GM19452 (cell line): ENCODE measurements at regions not wholly inside any gene's neighbourhood (a gene's known extent, or its start where the extent isn't known, plus 50 kb on each side); places are given as distances from the start of the nearest gene placed in this dataset.
"Not testable (repeated sequence)": the region's sequence is repeated elsewhere in the genome, so short reads cannot be mapped to it uniquely, and the experiment has no call there.

Experiments used
- ATAC-seq: cut with Tn5 transposase; IDR thresholded peaks from one replicate; pipeline ENCODE4 v1.9.1; 2021; ENCODE audit not compliant: unreplicated experiment

DNA sequence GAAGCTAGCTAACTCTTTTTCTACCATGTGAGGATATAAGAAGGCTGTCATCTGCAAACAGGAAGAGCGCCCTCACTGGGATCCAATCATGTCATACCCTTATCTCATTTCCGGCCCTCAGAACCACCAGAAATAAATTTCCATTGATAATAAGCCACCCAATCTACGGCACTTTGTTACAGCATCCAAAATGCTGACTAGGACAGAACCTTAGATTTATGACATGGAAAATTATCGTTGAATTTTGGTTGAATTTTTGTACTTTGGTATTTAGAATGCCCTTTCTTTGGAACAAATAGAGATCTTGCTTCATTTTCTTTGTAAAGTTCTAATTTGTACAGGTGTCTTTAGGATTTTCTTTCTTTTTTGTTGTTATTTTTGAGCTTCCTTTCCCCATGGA, 53.3 kb upstream of the CYLC2 start:
- no peak for ATAC-seq

- ATAC-seq, result no peak
These were observed 72.6 kb upstream of the CYLC2 start for GRCh38 chr9:102922526-102922925.

- no peak for ATAC-seq
These were observed 83.9 kb upstream of the CYLC2 start for GRCh38 chr9:102911185-102911584.

- not testable (repeated sequence) for ATAC-seq
These were observed 89.3 kb upstream of the CYLC2 start for GRCh38 chr9:102905795-102906194.

- no peak for ATAC-seq
These were observed 103.1 kb upstream of the CYLC2 start for GRCh38 chr9:102892025-102892424.

- not testable (repeated sequence) for ATAC-seq
These were observed 106.4 kb upstream of the CYLC2 start for GRCh38 chr9:102888747-102889146.

GRCh38 chr9:102875687-102876086, 119.4 kb upstream of the CYLC2 start:
- ATAC-seq, result no peak

DNA sequence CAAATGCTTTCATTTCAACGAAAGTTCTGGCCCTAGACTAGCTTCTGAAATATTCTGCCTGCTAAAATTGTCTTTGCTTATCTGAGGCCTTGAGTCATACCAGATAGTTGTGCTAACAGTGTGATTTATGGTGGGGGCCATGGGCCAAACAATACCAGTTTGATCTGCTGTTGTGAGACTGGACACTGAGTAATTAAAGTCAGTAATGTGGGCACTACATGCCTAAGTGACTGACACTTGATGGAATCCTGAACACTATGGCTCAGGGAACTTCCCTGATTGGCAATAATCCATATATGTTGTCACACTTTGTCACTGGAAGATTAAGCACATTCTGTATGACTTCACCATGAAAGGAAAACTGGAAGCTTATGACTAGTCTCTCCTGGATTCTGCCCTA, 127.6 kb upstream of the CYLC2 start:
- no peak for ATAC-seq

DNA sequence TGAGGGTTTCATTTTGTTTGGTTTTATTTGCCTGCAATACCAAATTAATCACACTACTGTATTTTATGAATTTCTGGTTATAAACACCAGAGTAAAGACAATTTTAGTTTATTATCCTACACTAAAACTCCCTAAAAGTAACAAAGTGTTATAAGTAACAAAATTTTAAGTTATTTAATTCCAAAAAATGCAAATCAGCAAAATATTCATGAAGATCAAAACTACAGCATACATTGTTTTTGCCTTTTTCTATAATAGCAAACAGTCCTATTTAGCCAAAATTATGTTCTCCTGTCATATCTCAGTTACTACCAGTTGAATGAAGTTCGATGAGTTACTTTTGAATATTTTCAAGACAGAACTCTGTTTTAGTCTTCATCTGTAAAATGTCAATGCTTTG, 132.7 kb upstream of the CYLC2 start:
- ATAC-seq, result no peak

- no peak for ATAC-seq
These were observed 139.5 kb upstream of the CYLC2 start for GRCh38 chr9:102855641-102856040.

DNA sequence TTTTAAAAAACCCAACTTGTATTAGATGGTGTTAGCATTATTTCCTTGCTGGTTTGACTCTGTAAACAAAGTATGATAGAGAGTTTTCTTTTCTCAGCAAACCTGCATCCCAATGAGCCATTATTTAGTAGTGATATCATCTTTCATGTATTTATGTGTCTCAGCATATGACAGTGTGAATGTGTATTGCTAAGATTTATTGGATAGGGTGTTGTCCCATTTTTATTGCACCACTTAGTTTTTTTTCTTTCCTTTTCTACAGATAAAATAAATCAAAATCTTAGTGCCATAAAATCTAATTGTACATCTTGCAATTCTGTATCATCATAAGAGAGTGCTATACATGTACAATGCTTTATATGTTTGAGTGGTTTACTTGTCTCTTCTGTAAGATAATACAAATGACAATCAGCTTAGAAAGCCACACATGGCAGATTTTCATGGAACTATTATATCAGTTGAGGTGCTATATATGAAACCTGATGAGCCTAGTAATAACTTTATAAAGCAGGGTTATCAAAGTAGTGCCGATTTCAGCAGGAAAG, 149.2 kb upstream of the CYLC2 start:
- ATAC-seq, result no peak

DNA sequence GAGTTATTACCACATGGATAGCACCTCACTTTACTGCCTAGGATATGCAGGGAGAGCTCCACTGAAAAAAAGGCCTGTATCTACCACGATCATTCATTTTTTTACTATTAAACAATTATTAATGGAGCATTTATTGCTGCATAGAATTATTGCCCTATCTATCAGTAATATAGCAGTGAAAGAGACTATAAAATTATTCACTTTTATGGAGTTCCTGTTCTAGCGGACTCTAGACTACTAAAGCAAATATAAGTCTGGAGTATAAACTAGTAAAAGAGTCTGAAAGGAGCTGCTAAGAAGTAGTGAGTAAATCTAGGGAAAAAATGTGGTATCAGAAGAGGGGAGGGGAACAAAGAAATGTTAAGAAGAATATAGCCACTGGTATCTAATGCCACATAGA, 150.4 kb upstream of the CYLC2 start:
- ATAC-seq, result no peak

- no peak for ATAC-seq
These were observed 152.7 kb upstream of the CYLC2 start for GRCh38 chr9:102842423-102842822.

DNA sequence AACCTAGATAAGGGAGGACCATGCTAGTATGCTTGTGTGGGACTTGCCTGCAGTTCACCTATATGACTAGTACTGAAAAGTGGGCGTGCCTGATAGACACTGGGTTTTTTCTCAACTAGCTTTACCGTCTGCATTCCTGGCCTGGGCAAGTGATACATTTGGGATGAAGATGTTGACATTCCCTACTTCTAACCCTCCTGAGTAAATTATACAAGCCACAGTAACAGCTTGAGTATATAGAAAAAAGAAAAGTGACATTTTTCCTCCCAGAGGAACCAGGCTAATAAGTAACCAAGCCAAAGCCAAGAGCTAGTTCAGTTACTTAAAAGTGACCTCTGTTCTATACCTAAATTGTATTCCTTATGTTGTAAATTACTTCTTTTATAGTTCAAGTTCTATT, 153.8 kb upstream of the CYLC2 start:
- no peak for ATAC-seq

DNA sequence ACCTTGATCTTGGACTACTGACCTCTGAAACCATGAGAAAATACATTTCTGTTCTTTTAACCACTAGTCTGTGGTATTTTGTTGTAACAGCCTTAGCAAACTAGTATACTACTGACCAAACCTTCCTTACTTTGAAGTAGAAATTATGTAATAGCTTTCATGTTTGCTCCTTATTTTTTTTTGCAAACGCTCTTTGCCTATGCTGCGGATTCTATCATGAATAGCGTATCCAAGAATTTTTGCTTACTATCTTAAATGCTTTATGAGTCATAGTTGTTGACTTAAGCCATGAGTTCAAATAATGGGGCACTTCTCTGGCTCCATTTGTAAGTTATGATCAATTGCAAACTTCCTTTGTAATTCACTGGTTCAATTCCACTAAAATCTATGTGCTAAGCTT, 154.8 kb upstream of the CYLC2 start:
- no peak for ATAC-seq

DNA sequence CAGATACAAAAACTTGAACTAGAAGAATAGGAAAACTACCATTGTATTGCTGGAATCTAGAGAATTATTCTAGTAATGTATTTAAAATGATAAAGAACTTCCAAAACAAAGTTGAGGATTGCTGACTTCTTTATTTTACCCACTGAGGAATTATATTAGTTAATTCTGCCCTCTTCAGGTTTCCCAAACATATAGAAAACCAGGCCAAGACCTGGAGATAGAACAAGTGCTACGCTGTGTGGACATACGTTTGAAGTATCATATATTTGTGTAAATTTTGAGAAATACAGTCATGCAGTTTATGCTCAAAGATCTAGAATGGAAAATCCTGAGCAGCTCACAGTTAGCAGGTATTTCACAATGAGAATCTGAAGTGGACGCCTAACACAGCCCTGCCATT, 162.3 kb upstream of the CYLC2 start:
- no peak for ATAC-seq

DNA sequence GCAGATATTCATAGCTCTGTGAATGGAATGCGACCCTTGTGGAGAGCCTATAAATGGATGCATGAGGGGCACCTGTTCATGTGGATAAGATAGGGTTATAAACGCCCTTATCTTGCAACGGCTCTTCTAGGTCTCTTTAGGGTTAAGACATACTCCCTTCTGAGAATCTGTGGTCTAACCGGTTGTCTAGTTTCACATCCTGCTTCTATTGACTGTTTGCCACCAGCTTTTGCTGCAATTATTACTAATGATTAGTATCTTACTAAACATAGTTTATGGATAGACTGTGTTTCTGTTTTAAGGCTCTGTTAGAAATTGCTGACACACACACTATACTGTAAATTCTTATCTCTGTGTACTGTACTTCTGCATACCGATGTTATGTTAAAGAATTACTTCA, 198.9 kb upstream of the CYLC2 start:
- no peak for ATAC-seq

DNA sequence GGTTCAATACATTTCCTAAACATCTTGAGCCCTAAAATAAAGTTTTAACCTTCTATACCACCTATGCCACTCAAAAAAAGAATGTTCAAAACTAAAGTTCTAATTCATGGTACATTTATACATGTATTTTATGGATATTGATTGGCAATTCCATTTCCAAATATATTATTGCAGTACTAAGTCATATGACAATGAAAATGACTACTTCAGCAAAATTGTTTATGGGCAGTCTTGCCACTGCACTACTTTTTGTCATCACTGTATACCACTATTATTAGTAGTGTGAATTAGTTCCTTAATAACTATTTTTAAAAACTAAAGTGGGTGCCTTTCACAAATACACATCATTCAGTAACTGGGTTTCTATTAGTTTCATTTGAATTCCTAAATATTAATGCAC, 199.6 kb upstream of the CYLC2 start:
- ATAC-seq, result no peak

DNA sequence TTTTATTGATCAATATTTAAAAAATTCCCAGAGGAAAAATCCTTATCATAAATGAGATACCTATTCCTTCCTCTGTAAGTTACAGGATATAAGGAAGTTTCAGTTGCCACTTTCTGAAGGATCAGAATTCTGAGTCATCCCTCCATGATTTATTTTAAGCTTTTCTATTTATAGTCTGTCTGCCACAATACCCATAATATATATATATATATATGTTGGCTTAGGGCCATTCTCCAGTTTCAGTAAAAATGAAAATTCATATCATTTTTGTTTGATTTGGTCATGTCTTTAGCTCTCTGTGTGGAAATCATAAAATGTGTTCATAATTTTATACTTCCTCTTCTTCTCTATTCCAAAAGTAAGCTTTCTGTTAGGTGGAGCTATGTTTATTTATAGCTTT, 215.8 kb upstream of the CYLC2 start:
- no peak for ATAC-seq

- ATAC-seq, result no peak
These were observed 216.4 kb upstream of the CYLC2 start for GRCh38 chr9:102778746-102779145.

DNA sequence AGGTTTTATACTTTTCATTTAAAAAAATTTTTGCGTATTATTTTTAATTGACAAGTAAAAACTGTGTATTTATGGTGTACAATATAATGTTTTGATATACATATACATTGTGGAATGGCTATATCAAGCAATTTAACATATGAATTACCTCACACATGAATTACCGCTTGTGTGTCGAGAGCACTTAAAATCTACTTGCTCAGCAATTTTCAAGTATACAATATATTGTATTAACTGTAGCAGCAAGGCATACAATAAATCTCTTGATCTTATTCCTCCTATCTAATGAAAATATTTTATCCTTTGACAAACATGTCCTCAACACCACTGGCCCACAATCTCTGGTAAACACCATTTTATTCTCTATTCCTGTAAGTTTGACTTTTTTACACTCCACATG, 224.4 kb upstream of the CYLC2 start:
- no peak for ATAC-seq

GRCh38 chr9:102769307-102769706, 225.8 kb upstream of the CYLC2 start:
- no peak for ATAC-seq

- no peak for ATAC-seq
These were observed 227.1 kb upstream of the CYLC2 start for GRCh38 chr9:102768002-102768401.

- no peak for ATAC-seq
These were observed 228.1 kb upstream of the CYLC2 start for GRCh38 chr9:102767076-102767475.
